WTC11 (cell line): ENCODE measurements at regions not wholly inside any gene's neighbourhood (a gene's known extent, or its start where the extent isn't known, plus 50 kb on each side); places are given as distances from the start of the nearest gene placed in this dataset.

ENCODE experiments used
- ATAC-seq: fragments of 200-7000 bp; cut with Tn5 transposase; 2 replicates; pipeline ENCODE4 v1.10.0; 2021; ENCODE audit warnings: mild to moderate bottlenecking, moderate library complexity
- CTCF ChIA-PET: fragments of 300-600 bp; sonication (Branson Sonifier 250); formaldehyde crosslinking; loops from one replicate; lab custom pipeline; 2021; ENCODE audit warnings: antibody characterized with exemption; lab: Charles Lee
- POLR2A ChIA-PET: fragments of 350-600 bp; sonication (Branson Sonifier 250); formaldehyde crosslinking; loops from one replicate; lab custom pipeline; 2021; ENCODE audit warnings: antibody characterized with exemption; lab: Charles Lee
- DNase-seq: peaks from one replicate; pipeline ENCODE4 v3.0.0; 2021; ENCODE audit warnings: low spot score
- H3K27ac Mint-ChIP-seq: 2 replicates; pipeline ENCODE4 v1.8.0; 2021; ENCODE audit warnings: mixed read lengths
- H3K27me3 Mint-ChIP-seq: 2 replicates; pipeline ENCODE4 v1.8.0; 2021; ENCODE audit warnings: low read depth, mild to moderate bottlenecking, moderate library complexity, mixed read lengths
- H3K36me3 Mint-ChIP-seq: 2 replicates; pipeline ENCODE4 v1.8.0; 2021; ENCODE audit warnings: mixed read lengths
- H3K4me1 Mint-ChIP-seq: 2 replicates; pipeline ENCODE4 v1.8.0; 2022; ENCODE audit warnings: mixed read lengths
- H3K4me3 Mint-ChIP-seq: 2 replicates; pipeline ENCODE4 v1.8.0; 2021; ENCODE audit warnings: mild to moderate bottlenecking, moderate library complexity, mixed read lengths
- H3K9me3 Mint-ChIP-seq: 2 replicates; pipeline ENCODE4 v1.8.0; 2021; ENCODE audit warnings: mixed read lengths
- ATF3 ChIP-seq: sonication (generic); formaldehyde crosslinking; conservative IDR thresholded peaks from 2 replicates; pipeline ENCODE4 v1.8.1; 2022; ENCODE audit warnings: mild to moderate bottlenecking, missing genetic modification reagents
- CREB1 ChIP-seq: sonication (generic); formaldehyde crosslinking; IDR thresholded peaks from 2 replicates; pipeline ENCODE4 v1.8.0; 2023; ENCODE audit warnings: mild to moderate bottlenecking, missing genetic modification reagents
- E2F1 ChIP-seq: sonication (generic); formaldehyde crosslinking; IDR thresholded peaks from 2 replicates; pipeline ENCODE4 v1.8.0; 2022; ENCODE audit warnings: mild to moderate bottlenecking, missing genetic modification reagents
- ELF4 ChIP-seq: sonication (generic); formaldehyde crosslinking; IDR thresholded peaks from 2 replicates; pipeline ENCODE4 v1.8.1; 2022; ENCODE audit warnings: low read depth, mild to moderate bottlenecking, moderate library complexity, missing genetic modification reagents
- ETV6 ChIP-seq: sonication (generic); formaldehyde crosslinking; IDR thresholded peaks from 2 replicates; pipeline ENCODE4 v1.8.1; 2022; ENCODE audit warnings: mild to moderate bottlenecking, missing genetic modification reagents
- FOXJ3 ChIP-seq: sonication (generic); formaldehyde crosslinking; IDR thresholded peaks from 2 replicates; pipeline ENCODE4 v1.9.0; 2021; ENCODE audit warnings: missing genetic modification reagents, mild to moderate bottlenecking, borderline replicate concordance
- IRF2 ChIP-seq: sonication (generic); formaldehyde crosslinking; IDR thresholded peaks from 2 replicates; pipeline ENCODE4 v1.8.0; 2022; ENCODE audit warnings: low read depth, missing genetic modification reagents, borderline replicate concordance
- KAT7 ChIP-seq: sonication (generic); formaldehyde crosslinking; IDR thresholded peaks from 2 replicates; pipeline ENCODE4 v1.8.1; 2023; ENCODE audit warnings: missing genetic modification reagents, mild to moderate bottlenecking, borderline replicate concordance
- MXD4 ChIP-seq: fragments of 250-450 bp; sonication (Bioruptor Pico); IDR thresholded peaks from 2 replicates; pipeline ENCODE4 v1.8.0; 2021; ENCODE audit warnings: mild to moderate bottlenecking, moderate library complexity, borderline replicate concordance
- NR2C2 ChIP-seq: sonication (generic); formaldehyde crosslinking; IDR thresholded peaks from 2 replicates; pipeline ENCODE4 v1.8.0; 2022; ENCODE audit warnings: mild to moderate bottlenecking, missing genetic modification reagents
- SOX15 ChIP-seq: fragments of 250-450 bp; sonication (Bioruptor Pico); IDR thresholded peaks from 2 replicates; pipeline ENCODE4 v1.9.0; 2021; ENCODE audit warnings: mild to moderate bottlenecking
- TCF7 ChIP-seq: sonication (generic); formaldehyde crosslinking; IDR thresholded peaks from 2 replicates; pipeline ENCODE4 v1.8.0; 2022; ENCODE audit warnings: mild to moderate bottlenecking, low read depth, missing genetic modification reagents, moderate library complexity
- TEAD1 ChIP-seq: sonication (generic); formaldehyde crosslinking; IDR thresholded peaks from 2 replicates; pipeline ENCODE4 v1.8.0; 2022; ENCODE audit warnings: mild to moderate bottlenecking, missing genetic modification reagents
- ZNF317 ChIP-seq: sonication (generic); formaldehyde crosslinking; IDR thresholded peaks from 2 replicates; pipeline ENCODE4 v1.8.1; 2023; ENCODE audit warnings: low read depth, mild to moderate bottlenecking, moderate library complexity, missing genetic modification reagents, borderline replicate concordance
- ZNF416 ChIP-seq: fragments of 250-450 bp; sonication (Bioruptor Pico); IDR thresholded peaks from 2 replicates; pipeline ENCODE4 v1.9.0; 2021; ENCODE audit warnings: mild to moderate bottlenecking, inconsistent platforms
- TF ChIP-seq, protein P1 (sequence below): fragments of 200-600 bp; IDR thresholded peaks from 2 replicates; pipeline ENCODE4 v1.8.0; 2022; ENCODE audit warnings: antibody characterized with exemption
- TF ChIP-seq, protein P2 (sequence below): sonication (generic); formaldehyde crosslinking; IDR thresholded peaks from 2 replicates; pipeline ENCODE4 v1.8.0; 2023; ENCODE audit warnings: missing genetic modification reagents
- TF ChIP-seq, protein P3 (sequence below): fragments of 250-450 bp; sonication (Bioruptor Pico); conservative IDR thresholded peaks from 2 replicates; pipeline ENCODE4 v1.9.0; 2021; ENCODE audit warnings: mild to moderate bottlenecking

DNA sequence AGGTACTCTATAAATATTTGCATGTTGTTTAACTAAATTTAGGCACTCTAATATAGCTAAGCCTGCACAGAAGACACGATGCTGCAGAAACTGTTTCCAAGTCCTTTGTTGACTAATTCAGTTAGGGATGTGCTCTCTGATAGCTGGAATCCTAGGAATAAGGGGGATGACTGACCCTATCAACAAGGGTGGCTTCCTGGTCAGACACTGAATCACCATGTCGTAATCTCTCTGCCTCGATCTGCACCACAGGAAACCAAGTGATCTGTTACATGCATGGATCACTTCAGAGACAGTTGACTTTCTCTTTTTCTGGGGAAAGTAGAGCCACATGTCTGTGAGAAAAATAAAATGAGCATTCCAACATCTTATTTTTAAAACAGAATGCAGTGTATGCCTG, 169.1 kb downstream of the GUCY2F start:
- Mint-ChIP-seq H3K27ac (no peak overlapping the region), H3K27me3 (no peaks in the 10 kb centered on the region), H3K4me1 (no peaks in the 10 kb centered on the region), H3K9me3 (peaks cover 8% of the 10 kb centered on the region; the same call in 1 of the 2 replicates), H3K4me3 (no peak overlapping the region), H3K36me3 (peaks cover 2% of the 10 kb centered on the region; the same call in 1 of the 2 replicates)
- ChIA-PET POLR2A (no interaction called here), CTCF (no interaction called here)
- ATAC-seq (no peak), DNase-seq (no peak)
- TF ChIP-seq FOXJ3 (CRISPR knock-in tag), result no peak
- no peak for TF ChIP-seq TCF7
- no peak for TF ChIP-seq ATF3 (CRISPR knock-in tag)
- TF ChIP-seq ETV6, result no peak
- TF ChIP-seq, protein P1, sequence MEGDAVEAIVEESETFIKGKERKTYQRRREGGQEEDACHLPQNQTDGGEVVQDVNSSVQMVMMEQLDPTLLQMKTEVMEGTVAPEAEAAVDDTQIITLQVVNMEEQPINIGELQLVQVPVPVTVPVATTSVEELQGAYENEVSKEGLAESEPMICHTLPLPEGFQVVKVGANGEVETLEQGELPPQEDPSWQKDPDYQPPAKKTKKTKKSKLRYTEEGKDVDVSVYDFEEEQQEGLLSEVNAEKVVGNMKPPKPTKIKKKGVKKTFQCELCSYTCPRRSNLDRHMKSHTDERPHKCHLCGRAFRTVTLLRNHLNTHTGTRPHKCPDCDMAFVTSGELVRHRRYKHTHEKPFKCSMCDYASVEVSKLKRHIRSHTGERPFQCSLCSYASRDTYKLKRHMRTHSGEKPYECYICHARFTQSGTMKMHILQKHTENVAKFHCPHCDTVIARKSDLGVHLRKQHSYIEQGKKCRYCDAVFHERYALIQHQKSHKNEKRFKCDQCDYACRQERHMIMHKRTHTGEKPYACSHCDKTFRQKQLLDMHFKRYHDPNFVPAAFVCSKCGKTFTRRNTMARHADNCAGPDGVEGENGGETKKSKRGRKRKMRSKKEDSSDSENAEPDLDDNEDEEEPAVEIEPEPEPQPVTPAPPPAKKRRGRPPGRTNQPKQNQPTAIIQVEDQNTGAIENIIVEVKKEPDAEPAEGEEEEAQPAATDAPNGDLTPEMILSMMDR, result no peak
- no peak for TF ChIP-seq ZNF317
- no peak for TF ChIP-seq CREB1 (CRISPR knock-in tag)

- Mint-ChIP-seq H3K27ac (no peak overlapping the region), H3K4me3 (no peak overlapping the region), H3K27me3 (no peaks in the 10 kb centered on the region), H3K4me1 (no peaks in the 10 kb centered on the region)
- ChIA-PET CTCF (no interaction called here), POLR2A (interaction anchor here (0.6 kb wide), 1 partner anchor 60 kb away, joined by 3 read pairs; no protein-coding TSS in a partner anchor)
- no peak for DNase-seq
- TF ChIP-seq E2F1 (CRISPR knock-in tag) (no peak), IRF2 (no peak), MXD4 (CRISPR knock-in tag) (no peak), ELF4 (CRISPR knock-in tag) (no peak), KAT7 (CRISPR knock-in tag) (no peak), FOXJ3 (CRISPR knock-in tag) (no peak), ATF3 (CRISPR knock-in tag) (no peak), NR2C2 (CRISPR knock-in tag) (no peak), ZNF416 (no peak), SOX15 (CRISPR knock-in tag) (no peak), TEAD1 (CRISPR knock-in tag) (no peak), ZNF317 (no peak)
- TF ChIP-seq, protein P2, sequence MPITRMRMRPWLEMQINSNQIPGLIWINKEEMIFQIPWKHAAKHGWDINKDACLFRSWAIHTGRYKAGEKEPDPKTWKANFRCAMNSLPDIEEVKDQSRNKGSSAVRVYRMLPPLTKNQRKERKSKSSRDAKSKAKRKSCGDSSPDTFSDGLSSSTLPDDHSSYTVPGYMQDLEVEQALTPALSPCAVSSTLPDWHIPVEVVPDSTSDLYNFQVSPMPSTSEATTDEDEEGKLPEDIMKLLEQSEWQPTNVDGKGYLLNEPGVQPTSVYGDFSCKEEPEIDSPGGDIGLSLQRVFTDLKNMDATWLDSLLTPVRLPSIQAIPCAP (CRISPR knock-in tag), result no peak
- TF ChIP-seq, protein P3, sequence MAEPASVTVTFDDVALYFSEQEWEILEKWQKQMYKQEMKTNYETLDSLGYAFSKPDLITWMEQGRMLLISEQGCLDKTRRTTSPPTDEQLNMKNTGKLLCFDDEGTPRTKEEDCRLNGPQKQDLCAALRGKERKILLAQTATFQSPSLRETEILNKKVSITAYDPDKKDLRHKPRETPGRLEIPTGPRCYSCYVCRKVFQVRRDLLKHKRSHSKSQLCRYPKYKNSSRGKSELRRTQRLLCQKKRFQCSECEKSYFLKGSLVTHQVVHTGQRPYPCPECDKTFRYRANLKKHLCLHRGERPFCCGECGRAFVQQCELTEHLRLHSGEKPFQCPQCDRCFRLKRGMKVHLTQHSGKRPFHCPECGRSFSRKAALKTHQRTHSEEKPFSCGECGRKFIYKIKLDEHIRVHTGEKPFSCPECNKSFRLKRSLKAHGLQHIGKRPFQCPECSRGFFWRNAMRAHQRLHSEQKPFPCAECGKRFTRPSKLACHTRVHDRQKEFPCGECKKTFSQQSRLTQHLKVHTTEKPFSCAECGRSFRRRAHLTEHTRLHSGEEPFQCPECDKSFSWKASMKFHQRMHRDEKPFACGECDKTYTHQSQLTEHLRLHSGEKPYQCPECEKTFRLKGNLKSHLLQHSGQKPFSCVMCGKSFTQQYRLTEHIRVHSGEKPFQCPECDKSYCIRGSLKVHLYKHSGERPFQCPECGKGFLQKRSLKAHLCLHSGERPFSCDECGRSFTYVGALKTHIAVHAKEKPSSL (CRISPR knock-in tag), result no peak
- TF ChIP-seq, all 79 proteins: peak for 0
- H3K9me3 Mint-ChIP-seq, result no peaks in the 10 kb centered on the region
- ATAC-seq, result no peak
- no peaks in the 10 kb centered on the region for H3K36me3 Mint-ChIP-seq
Observed at GRCh38 chrX:109310031-109310430, 171.9 kb downstream of the GUCY2F start.
